GM12864 (cell line): ENCODE measurements at regions not wholly inside any gene's neighbourhood (a gene's known extent, or its start where the extent isn't known, plus 50 kb on each side); places are given as distances from the start of the nearest gene placed in this dataset.

Experiments used
- DNase-seq: peaks from one replicate; pipeline ENCODE4 v3.0.0-alpha.2; 2011; ENCODE audit warnings: low read depth
- H3K4me3 ChIP-seq: 2 replicates; pipeline ENCODE4 v1.5.1; 2011; ENCODE audit warnings: mild to moderate bottlenecking, low read depth, low read length, control low read depth
- CTCF ChIP-seq: IDR thresholded peaks from 2 replicates; pipeline ENCODE4 v1.5.1; 2011; ENCODE audit warnings: low read depth, mild to moderate bottlenecking, moderate library complexity, low read length, control low read depth, inconsistent platforms; ENCODE audit errors: missing control alignments

GRCh38 chr4:92064574-92064973, 239.2 kb upstream of the GRID2 start:
- H3K4me3 ChIP-seq, result no peak overlapping the region
- no peak for TF ChIP-seq CTCF
- no peak for DNase-seq

- no peak overlapping the region for H3K4me3 ChIP-seq
- TF ChIP-seq CTCF, result no peak
- DNase-seq, result no peak
Measured at GRCh38 chr4:92066485-92066884, 237.3 kb upstream of the GRID2 start.

GRCh38 chr4:92071587-92071986, 232.2 kb upstream of the GRID2 start:
- no peak for DNase-seq
- no peak for TF ChIP-seq CTCF

GRCh38 chr4:92074839-92075238, 228.9 kb upstream of the GRID2 start:
- no peak overlapping the region for H3K4me3 ChIP-seq
- no peak for TF ChIP-seq CTCF
- DNase-seq, result no peak

More at GRCh38 chr4:92071587-92071986, 232.2 kb upstream of the GRID2 start:
- no peak overlapping the region for H3K4me3 ChIP-seq

- H3K4me3 ChIP-seq, result no peak overlapping the region
- no peak for TF ChIP-seq CTCF
- DNase-seq, result no peak
Measured at GRCh38 chr4:92090887-92091286, 212.9 kb upstream of the GRID2 start.

- peak; percentile 2 for TF ChIP-seq CTCF
- DNase-seq, result no peak
- no peak overlapping the region for H3K4me3 ChIP-seq
Measured at GRCh38 chr4:92091335-92091734, 212.4 kb upstream of the GRID2 start.

GRCh38 chr4:92099861-92100260, 203.9 kb upstream of the GRID2 start:
- no peak overlapping the region for H3K4me3 ChIP-seq
- no peak for TF ChIP-seq CTCF
- no peak for DNase-seq
